Panc1 (cell line): ENCODE measurements at regions not wholly inside any gene's neighbourhood (a gene's known extent, or its start where the extent isn't known, plus 50 kb on each side); places are given as distances from the start of the nearest gene placed in this dataset.

Source experiments
- ATAC-seq: fragments of 200-7000 bp; cut with Tn5 transposase; 2 replicates; pipeline ENCODE4 v1.9.1; 2020; ENCODE audit warnings: mild to moderate bottlenecking, moderate library complexity
- BruUV-seq: library from RNA; stranded (reverse); fragments of 400-500 nt; replicated peaks from 2 replicates; lab custom pipeline; 2021; lab: Mats Ljungman, UMichigan
- CTCF ChIA-PET: fragments of 300-600 bp; sonication (Branson Sonifier 250); formaldehyde crosslinking; loops from one replicate; lab custom pipeline; 2022; ENCODE audit warnings: antibody characterized with exemption; lab: Charles Lee
- POLR2A ChIA-PET: fragments of 300-600 bp; sonication (Branson Sonifier 250); formaldehyde crosslinking; loops from one replicate; lab custom pipeline; 2022; ENCODE audit warnings: antibody characterized with exemption; lab: Charles Lee
- DNase-seq: peaks from one replicate; pipeline ENCODE4 v3.0.0-alpha.2; 2010; ENCODE audit warnings: low read depth, low spot score
- H3K27ac ChIP-seq: 2 replicates; pipeline ENCODE4 v1.5.1; 2011; ENCODE audit warnings: mild to moderate bottlenecking, low read length, inconsistent platforms
- H3K27me3 ChIP-seq: fragments of 200-500 bp; sonication (Bioruptor generic); 2 replicates; pipeline ENCODE4 v1.6.0; 2014; ENCODE audit warnings: low read length, inconsistent platforms; ENCODE audit not compliant: control insufficient read depth, insufficient read depth
- H3K36me3 ChIP-seq: fragments of 200-500 bp; sonication (Bioruptor generic); 2 replicates; pipeline ENCODE4 v1.5.1; 2014; ENCODE audit warnings: inconsistent platforms, mild to moderate bottlenecking, low read length, moderate library complexity; ENCODE audit not compliant: control insufficient read depth, insufficient read depth
- H3K4me1 ChIP-seq: 2 replicates; pipeline ENCODE4 v1.5.1; 2011; ENCODE audit warnings: inconsistent platforms, mild to moderate bottlenecking, low read length, moderate library complexity; ENCODE audit not compliant: control insufficient read depth, insufficient read depth
- H3K4me3 ChIP-seq, 2 experiments: 2 replicates each; pipeline ENCODE4 v1.5.1; 2011 to 2012; ENCODE audit warnings: low read depth in 2 of 2, low read length in 2 of 2, mild to moderate bottlenecking in 2 of 2, inconsistent platforms in 1 of 2, moderate library complexity in 1 of 2
- H3K9me3 ChIP-seq: fragments of 200-500 bp; sonication (Bioruptor generic); 2 replicates; pipeline ENCODE4 v1.5.1; 2014; ENCODE audit warnings: low read depth, mild to moderate bottlenecking, inconsistent platforms, low read length, moderate library complexity; ENCODE audit not compliant: control insufficient read depth, insufficient read depth
- POLR2AphosphoS5 ChIP-seq: IDR thresholded peaks from 2 replicates; pipeline ENCODE4 v1.6.1; 2012; ENCODE audit warnings: mild to moderate bottlenecking, low read depth, low read length, moderate library complexity
- SIN3A ChIP-seq: IDR thresholded peaks from 2 replicates; pipeline ENCODE4 v1.6.1; 2012; ENCODE audit warnings: low read depth, mild to moderate bottlenecking, low read length, moderate library complexity, borderline replicate concordance; ENCODE audit not compliant: insufficient read depth
- TCF7L2 ChIP-seq: IDR thresholded peaks from 2 replicates; pipeline ENCODE4 v1.6.1; 2011; ENCODE audit warnings: mild to moderate bottlenecking, low read depth, low read length, inconsistent platforms
- in situ Hi-C: cut with HindIII; loops from 2 replicates; pipeline ENCODE4 v1.10.0; 2016; ENCODE audit warnings: low sequenced_read_pairs, low pct_unique_long_range_greater_than_20kb
- intact Hi-C: fragments of 100-400 bp; cut with micrococcal nuclease; formaldehyde crosslinking; loops from one replicate; pipeline ENCODE4 v1.10.0; 2022; ENCODE audit not compliant: unreplicated experiment
- TF ChIP-seq, protein P1 (sequence below): fragments of 450-650 bp; IDR thresholded peaks from 2 replicates; pipeline ENCODE4 v1.5.1; 2017; ENCODE audit warnings: mild to moderate bottlenecking
- TF ChIP-seq, protein P2 (sequence below), 2 experiments: IDR thresholded peaks; 2 replicates each; pipeline ENCODE4 v1.6.1; 2011 to 2012; ENCODE audit warnings: low read depth in 2 of 2, control low read depth in 1 of 2, low read length in 1 of 2, mild to moderate bottlenecking in 1 of 2, moderate library complexity in 1 of 2; ENCODE audit not compliant: insufficient read depth in 1 of 2

DNA sequence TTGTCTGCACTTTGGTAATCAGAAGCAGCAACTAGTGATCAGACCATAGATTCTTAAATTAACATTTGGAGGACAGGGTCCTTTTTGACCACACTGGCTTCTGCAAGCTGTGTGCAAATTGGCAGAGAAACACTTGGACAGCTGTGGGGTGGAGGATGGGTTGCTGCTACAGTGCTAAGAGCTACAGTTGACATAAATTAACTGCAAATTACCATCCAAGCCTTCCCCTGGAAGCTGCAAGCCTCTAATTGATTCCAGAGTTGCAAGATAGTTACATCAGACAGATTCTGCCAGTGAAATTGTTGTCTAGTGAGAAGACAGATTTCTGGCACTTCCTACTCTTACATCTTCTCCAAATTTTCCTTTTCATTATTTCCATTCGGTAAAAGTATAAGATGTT, 517.7 kb downstream of the DIRAS2 start:
- H3K27ac ChIP-seq, result no peak overlapping the region
- H3K36me3 ChIP-seq, result no peaks in the 10 kb centered on the region
- ChIA-PET POLR2A (no interaction called here), CTCF (no interaction called here)
- in situ Hi-C loops (no loop called here), intact Hi-C loops (no loop called here)
- ATAC-seq (no peak), DNase-seq (no peak)
- TF ChIP-seq SIN3A, result no peak
- TF ChIP-seq, protein P1, sequence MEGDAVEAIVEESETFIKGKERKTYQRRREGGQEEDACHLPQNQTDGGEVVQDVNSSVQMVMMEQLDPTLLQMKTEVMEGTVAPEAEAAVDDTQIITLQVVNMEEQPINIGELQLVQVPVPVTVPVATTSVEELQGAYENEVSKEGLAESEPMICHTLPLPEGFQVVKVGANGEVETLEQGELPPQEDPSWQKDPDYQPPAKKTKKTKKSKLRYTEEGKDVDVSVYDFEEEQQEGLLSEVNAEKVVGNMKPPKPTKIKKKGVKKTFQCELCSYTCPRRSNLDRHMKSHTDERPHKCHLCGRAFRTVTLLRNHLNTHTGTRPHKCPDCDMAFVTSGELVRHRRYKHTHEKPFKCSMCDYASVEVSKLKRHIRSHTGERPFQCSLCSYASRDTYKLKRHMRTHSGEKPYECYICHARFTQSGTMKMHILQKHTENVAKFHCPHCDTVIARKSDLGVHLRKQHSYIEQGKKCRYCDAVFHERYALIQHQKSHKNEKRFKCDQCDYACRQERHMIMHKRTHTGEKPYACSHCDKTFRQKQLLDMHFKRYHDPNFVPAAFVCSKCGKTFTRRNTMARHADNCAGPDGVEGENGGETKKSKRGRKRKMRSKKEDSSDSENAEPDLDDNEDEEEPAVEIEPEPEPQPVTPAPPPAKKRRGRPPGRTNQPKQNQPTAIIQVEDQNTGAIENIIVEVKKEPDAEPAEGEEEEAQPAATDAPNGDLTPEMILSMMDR, result no peak
- no peak for TF ChIP-seq TCF7L2
- TF ChIP-seq, protein P2, sequence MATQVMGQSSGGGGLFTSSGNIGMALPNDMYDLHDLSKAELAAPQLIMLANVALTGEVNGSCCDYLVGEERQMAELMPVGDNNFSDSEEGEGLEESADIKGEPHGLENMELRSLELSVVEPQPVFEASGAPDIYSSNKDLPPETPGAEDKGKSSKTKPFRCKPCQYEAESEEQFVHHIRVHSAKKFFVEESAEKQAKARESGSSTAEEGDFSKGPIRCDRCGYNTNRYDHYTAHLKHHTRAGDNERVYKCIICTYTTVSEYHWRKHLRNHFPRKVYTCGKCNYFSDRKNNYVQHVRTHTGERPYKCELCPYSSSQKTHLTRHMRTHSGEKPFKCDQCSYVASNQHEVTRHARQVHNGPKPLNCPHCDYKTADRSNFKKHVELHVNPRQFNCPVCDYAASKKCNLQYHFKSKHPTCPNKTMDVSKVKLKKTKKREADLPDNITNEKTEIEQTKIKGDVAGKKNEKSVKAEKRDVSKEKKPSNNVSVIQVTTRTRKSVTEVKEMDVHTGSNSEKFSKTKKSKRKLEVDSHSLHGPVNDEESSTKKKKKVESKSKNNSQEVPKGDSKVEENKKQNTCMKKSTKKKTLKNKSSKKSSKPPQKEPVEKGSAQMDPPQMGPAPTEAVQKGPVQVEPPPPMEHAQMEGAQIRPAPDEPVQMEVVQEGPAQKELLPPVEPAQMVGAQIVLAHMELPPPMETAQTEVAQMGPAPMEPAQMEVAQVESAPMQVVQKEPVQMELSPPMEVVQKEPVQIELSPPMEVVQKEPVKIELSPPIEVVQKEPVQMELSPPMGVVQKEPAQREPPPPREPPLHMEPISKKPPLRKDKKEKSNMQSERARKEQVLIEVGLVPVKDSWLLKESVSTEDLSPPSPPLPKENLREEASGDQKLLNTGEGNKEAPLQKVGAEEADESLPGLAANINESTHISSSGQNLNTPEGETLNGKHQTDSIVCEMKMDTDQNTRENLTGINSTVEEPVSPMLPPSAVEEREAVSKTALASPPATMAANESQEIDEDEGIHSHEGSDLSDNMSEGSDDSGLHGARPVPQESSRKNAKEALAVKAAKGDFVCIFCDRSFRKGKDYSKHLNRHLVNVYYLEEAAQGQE (IDR thresholded peaks at IDR 0.05; ENCODE audit: insufficient read depth in 1 of 2, low read depth in 2 of 2, low read length in 1 of 2), result no peak
- TF ChIP-seq POLR2AphosphoS5, result no peak
- BruUV-seq, result no TSS peak
- H3K4me1 ChIP-seq, result no peaks in the 10 kb centered on the region
- H3K4me3 ChIP-seq, result no peak overlapping the region
- H3K27me3 ChIP-seq, result no peaks in the 10 kb centered on the region
- no peaks in the 10 kb centered on the region for H3K9me3 ChIP-seq

DNA sequence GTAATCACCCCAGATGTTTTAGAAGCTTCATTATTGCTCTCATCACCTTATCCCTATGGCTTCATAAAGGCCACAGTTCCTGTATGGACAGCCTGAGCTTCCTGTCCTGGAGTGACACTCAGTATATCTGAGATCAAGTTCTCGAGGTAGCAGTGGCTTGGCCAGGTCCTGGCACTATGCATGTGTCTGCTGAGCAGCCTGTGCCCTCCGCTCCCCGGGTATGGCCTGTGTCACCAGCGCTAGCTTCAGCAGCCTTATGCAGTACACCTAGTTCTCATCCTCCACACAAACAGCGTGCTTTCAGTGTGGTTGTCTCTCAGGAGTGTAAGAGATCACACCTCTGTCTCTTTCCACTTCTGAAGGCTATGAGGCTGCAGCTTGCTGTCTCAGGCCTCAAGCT, 514.7 kb downstream of the DIRAS2 start:
- DNase-seq, result no peak
- in situ Hi-C loops (no loop called here), intact Hi-C loops (no loop called here)
- Histone ChIP-seq H3K27me3 (no peaks in the 10 kb centered on the region; the same call in 1 of the 2 replicates), H3K4me3 (no peak overlapping the region), H3K27ac (no peak overlapping the region), H3K4me1 (no peaks in the 10 kb centered on the region), H3K9me3 (no peaks in the 10 kb centered on the region), H3K36me3 (no peaks in the 10 kb centered on the region)
- no TSS peak for BruUV-seq
- POLR2A ChIA-PET, result no interaction called here
- ATAC-seq, result no peak
- TF ChIP-seq TCF7L2 (no peak), SIN3A (no peak), POLR2AphosphoS5 (no peak)
- TF ChIP-seq, protein P1, result no peak
- TF ChIP-seq, protein P2 (IDR thresholded peaks at IDR 0.05; ENCODE audit: insufficient read depth in 1 of 2, low read depth in 2 of 2, low read length in 1 of 2), result no peak
- CTCF ChIA-PET, result no interaction called here
